ENCODE measurements at regions not wholly inside any gene's neighbourhood (a gene's known extent, or its start where the extent isn't known, plus 50 kb on each side); places are given as distances from the start of the nearest gene placed in this dataset.

DNA sequence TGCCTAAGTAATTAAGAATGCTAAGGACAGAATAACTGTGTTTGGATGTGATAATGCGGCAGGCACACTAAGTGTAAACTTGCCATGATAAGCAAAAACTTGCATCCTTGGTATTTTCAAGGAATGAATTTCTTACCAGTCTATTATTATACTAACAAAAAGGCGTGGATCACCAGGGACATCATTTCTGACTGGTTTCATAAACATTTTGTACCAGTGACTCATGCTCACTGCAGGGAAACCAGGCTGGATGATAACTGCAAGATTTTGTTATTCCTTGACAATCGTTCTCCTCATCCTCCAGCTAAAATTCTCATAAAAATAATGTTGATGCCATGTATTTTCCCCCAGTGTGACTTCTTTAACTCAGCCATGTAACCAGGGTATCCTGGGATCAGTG is 289.5 kb downstream of the CDCA7 start:
- Histone ChIP-seq H3K27me3 (replicated peaks in 1 of 4; ENCODE audit: control insufficient read depth in 3 of 4, extremely low read depth in 1 of 4, insufficient read depth in 3 of 4, low read length in 3 of 4) (no peaks in the 10 kb centered on the region), H3K79me2 (ENCODE audit: control insufficient read depth in 1 of 2, insufficient read depth in 2 of 2, low read length in 2 of 2) (no peaks in the 10 kb centered on the region), H3K9me3 (ENCODE audit: insufficient read depth in 2 of 2, low read depth in 1 of 2, low read length in 1 of 2) (no peaks in the 10 kb centered on the region), H4K91ac (replicated peaks; ENCODE audit: insufficient read length, low read length) (no peak overlapping the region), H3K56ac (replicated peaks; ENCODE audit: insufficient read length, low read depth, low read length) (no peak overlapping the region), H3K4me2 (ENCODE audit: insufficient read depth in 1 of 2, low read depth in 2 of 2, low read length in 2 of 2) (no peak overlapping the region), H3K14ac (ENCODE audit: insufficient read length) (no peak overlapping the region), H3K9ac (replicated peaks in 1 of 4; ENCODE audit: extremely low read depth in 1 of 4, low read depth in 3 of 4, low read length in 3 of 4) (no peak overlapping the region), H3K18ac (ENCODE audit: extremely low read depth, low read length) (no peak overlapping the region), H3K4me1 (replicated peaks in 1 of 4; ENCODE audit: control insufficient read depth in 3 of 4, insufficient read depth in 4 of 4, low read length in 3 of 4) (peaks cover 0 to 12% (median 2%) of the 10 kb centered on the region in 4 experiments; a peak in 2 of 7 replicates), H4K20me1 (replicated peaks in 1 of 2; ENCODE audit: control insufficient read depth in 1 of 2, insufficient read depth in 2 of 2, low read length in 2 of 2) (no peaks in the 10 kb centered on the region), H2BK120ac (replicated peaks; ENCODE audit: low read depth, low read length) (no peak overlapping the region), H2BK12ac (ENCODE audit: low read depth, low read length) (no peak overlapping the region), H2AK5ac (ENCODE audit: low read depth, low read length) (no peak overlapping the region), H2BK5ac (ENCODE audit: low read depth, low read length) (no peak overlapping the region), H4K8ac (ENCODE audit: extremely low read depth, insufficient read depth, low read length) (no peak overlapping the region), H4K5ac (ENCODE audit: insufficient read length, low read depth, low read length) (no peak overlapping the region), H3K36me3 (ENCODE audit: control insufficient read depth in 2 of 4, insufficient read depth in 4 of 4, low read length in 3 of 4) (no peaks in the 10 kb centered on the region), H3K4me3 (ENCODE audit: extremely low read depth in 1 of 4, insufficient read depth in 2 of 4, low read depth in 3 of 4, low read length in 4 of 4) (no peak overlapping the region), H3K23ac (ENCODE audit: insufficient read length) (no peak overlapping the region), H3K79me1 (ENCODE audit: low read depth, low read length) (no peaks in the 10 kb centered on the region), H3K27ac (ENCODE audit: low read depth, low read length) (no peak overlapping the region), H3K23me2 (ENCODE audit: low read depth, low read length) (peaks cover 2% of the 10 kb centered on the region; the same call in 1 of the 2 replicates), H2BK20ac (ENCODE audit: low read length) (no peak overlapping the region), H2AFZ (ENCODE audit: low read length) (no peak overlapping the region), H2BK15ac (ENCODE audit: low read length) (no peak overlapping the region), H3K4ac (replicated peaks; ENCODE audit: insufficient read length, low read depth, low read length) (no peak overlapping the region)
- 90% methylated on average over 3 of the region's 3 CpGs; no CpG with 5 or more reads in 1 of the 2 experiments for WGBS, 2 experiments (ENCODE audit: extremely low coverage in 1 of 2, insufficient coverage in 1 of 2, insufficient read length in 1 of 2, insufficient replicate concordance in 2 of 2, low coverage in 1 of 2, low lambda C conversion rate in 2 of 2, missing lambda C conversion rate in 1 of 2)
- no peak for DNase-seq (ENCODE audit: low read depth in 1 of 2, low spot score in 2 of 2)
- ChIA-PET CTCF (ENCODE audit: partially characterized antibody) (no interaction called here), POLR2A (ENCODE audit: partially characterized antibody) (no interaction called here)
- no peak for FAIRE-seq
- no peak for TF ChIP-seq CBX8 (IDR thresholded peaks at IDR 0.05; ENCODE audit: borderline replicate concordance, low read depth, low read length)
- TF ChIP-seq BACH1 (IDR thresholded peaks at IDR 0.05; ENCODE audit: low read length) = no peak
- TF ChIP-seq MAFK (IDR thresholded peaks at IDR 0.05; ENCODE audit: low read depth, low read length) = no peak
- no peak for TF ChIP-seq RAD21 (IDR thresholded peaks at IDR 0.05 in 1 of 2, conservative IDR thresholded peaks at IDR 0.05 in 1 of 2; ENCODE audit: low read depth in 2 of 2, low read length in 2 of 2)
- TF ChIP-seq EZH2 (IDR thresholded peaks at IDR 0.05; ENCODE audit: low read depth, low read length, severe bottlenecking) = no peak
- TF ChIP-seq POU5F1 (IDR thresholded peaks at IDR 0.05; ENCODE audit: low read depth, low read length) = no peak
- TF ChIP-seq TBP (IDR thresholded peaks at IDR 0.05; ENCODE audit: low read depth, low read length) = no peak
- TF ChIP-seq SIX5 (IDR thresholded peaks at IDR 0.05; ENCODE audit: low read depth, low read length) = no peak
- TF ChIP-seq TEAD4 (IDR thresholded peaks at IDR 0.05; ENCODE audit: low read depth, low read length) = no peak
- no peak for TF ChIP-seq NRF1 (IDR thresholded peaks at IDR 0.05; ENCODE audit: low read depth, low read length)
- TF ChIP-seq, protein P1, sequence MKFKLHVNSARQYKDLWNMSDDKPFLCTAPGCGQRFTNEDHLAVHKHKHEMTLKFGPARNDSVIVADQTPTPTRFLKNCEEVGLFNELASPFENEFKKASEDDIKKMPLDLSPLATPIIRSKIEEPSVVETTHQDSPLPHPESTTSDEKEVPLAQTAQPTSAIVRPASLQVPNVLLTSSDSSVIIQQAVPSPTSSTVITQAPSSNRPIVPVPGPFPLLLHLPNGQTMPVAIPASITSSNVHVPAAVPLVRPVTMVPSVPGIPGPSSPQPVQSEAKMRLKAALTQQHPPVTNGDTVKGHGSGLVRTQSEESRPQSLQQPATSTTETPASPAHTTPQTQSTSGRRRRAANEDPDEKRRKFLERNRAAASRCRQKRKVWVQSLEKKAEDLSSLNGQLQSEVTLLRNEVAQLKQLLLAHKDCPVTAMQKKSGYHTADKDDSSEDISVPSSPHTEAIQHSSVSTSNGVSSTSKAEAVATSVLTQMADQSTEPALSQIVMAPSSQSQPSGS (IDR thresholded peaks at IDR 0.05; ENCODE audit: low read length) = no peak
- no peak for TF ChIP-seq HDAC2 (IDR thresholded peaks at IDR 0.05; ENCODE audit: borderline replicate concordance in 1 of 2, low read depth in 2 of 2, low read length in 2 of 2)
